ENCODE measurements at regions not wholly inside any gene's neighbourhood (a gene's known extent, or its start where the extent isn't known, plus 50 kb on each side); places are given as distances from the start of the nearest gene placed in this dataset.

DNA sequence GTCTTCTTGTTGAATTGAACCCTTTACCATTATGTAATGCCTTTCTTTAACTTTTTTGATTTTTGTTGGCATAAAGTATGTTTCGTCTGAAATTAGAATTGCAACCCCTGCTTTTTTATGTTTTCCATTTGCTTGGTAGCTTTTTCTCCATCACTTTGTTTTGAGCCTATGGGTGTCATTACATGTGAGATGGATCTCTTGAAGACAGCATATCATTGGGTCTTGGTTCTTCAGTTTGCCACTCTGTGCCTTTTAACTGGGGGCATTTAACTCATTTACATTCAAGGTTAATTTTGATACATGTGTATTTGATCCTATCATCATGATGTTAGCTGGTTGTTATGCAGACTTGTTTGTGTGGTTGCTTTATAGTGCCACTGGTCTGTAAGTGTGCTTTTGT, 489.4 kb upstream of the TNP1 start:
- TF ChIP-seq POLR2A (IDR thresholded peaks at IDR 0.05) (no peak), CTCF (IDR thresholded peaks at IDR 0.05) (no peak)
